HG02852 (cell line): ENCODE measurements at regions not wholly inside any gene's neighbourhood (a gene's known extent, or its start where the extent isn't known, plus 50 kb on each side); places are given as distances from the start of the nearest gene placed in this dataset.
"Not testable (repeated sequence)": the region's sequence is repeated elsewhere in the genome, so short reads cannot be mapped to it uniquely, and the experiment has no call there.

Experiments
- ATAC-seq: cut with Tn5 transposase; IDR thresholded peaks from one replicate; pipeline ENCODE4 v1.9.1; 2021; ENCODE audit warnings: mild to moderate bottlenecking, moderate library complexity; ENCODE audit not compliant: unreplicated experiment

DNA sequence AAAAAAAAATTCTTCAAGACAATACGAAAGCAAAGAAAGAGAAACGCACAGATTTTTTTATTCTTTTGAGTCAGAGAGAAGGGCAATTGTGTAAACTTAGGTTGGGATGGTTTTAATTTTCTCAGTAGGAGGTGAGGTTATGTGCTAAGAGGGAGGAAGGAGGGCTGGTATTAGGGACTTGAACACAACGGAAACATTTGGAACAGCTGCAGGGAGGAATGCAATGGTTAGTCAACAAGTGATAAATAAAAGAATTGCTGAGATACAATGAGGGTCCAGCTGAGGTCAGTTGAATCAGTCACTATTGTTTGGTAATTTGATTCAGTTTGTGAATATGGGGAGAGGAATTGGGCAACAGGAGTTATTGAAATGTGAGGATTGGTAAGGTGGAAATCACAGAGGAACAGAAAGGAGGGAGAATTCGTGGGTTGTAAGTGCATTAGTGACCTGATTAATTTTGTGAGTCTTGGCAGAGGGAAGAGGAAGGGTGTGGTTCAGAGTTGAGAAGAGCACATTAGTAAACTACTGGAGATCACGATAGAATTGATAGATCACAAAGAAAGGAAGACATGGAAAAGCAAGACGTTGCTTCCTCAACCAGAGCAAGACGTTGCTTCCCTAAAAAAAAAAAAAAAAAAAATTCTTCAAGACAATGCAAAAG lies 499.5 kb upstream of the SPRY2 start:
- no peak for ATAC-seq

DNA sequence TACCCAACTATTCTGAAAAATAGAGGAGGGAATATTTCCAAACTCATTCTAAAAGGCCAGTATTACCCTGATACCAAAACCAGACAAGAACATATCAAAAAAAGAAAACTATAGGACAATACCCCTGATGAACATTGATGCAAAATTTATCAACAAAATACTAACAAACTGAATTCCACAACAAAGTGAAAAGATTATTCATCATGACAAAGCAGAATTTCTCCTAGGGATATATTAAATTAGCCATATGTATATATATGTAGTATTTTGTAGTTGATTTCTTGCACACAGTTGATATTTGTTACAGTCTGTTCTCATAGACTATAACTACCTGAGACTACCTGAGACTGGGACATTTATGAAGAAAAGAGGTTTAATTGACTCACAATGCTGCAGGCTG lies 495.0 kb upstream of the SPRY2 start:
- ATAC-seq, result no peak

DNA sequence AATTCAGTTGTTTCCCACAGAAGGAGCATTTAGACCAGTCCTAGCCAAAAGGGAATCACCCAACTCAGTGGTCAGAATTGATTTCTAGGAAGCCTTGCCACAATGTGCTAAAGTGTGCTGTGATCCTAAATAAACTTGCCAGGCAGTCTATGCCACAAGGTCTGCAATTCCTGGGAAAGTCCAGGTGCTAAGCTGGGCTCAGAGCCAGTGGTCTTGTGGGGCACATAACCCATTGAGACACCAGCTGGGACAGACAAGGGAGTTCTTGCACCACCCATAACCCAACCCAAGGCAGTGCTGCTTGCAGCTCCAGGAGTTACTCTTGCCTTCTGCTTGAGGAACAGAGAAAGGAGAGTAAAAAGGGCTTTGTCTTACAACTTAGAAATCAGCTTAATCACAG lies 489.5 kb upstream of the SPRY2 start:
- no peak for ATAC-seq

DNA sequence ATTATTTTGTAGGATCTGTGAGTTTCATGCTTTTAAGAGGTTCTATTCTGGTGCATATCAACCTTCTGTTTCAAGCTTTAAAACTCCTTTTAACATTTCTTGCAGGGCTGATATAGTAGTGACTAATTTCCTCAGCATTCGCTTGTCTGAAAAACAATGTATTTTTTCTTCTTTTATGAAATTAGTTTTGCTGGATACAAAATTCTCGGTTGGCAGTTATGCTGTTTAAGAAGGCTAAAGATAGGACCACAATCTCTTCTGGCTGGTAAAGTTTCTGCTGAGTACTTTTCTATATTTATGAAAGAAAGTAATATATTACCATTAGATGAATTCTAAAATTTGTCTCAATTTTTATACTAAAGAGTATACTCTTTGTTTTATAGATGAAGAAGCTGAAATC lies 487.8 kb upstream of the SPRY2 start:
- no peak for ATAC-seq

DNA sequence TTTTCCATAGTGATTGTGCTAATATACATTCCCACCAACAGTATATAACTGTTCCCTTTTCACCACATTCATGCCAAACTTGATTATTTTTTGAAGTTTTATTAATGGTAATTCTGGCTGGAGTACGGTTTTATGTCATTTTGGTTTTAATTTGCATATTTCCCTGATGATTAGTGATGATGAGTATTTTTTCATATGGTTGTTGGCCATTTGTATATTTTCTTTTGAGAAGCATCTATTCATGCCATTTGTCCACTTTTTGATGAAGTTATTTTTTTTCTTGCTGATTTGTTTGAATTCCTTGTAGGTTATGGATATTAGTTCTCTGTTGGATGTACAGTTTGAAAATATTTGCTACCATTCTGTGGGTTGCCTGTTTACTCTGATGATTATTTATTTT lies 484.4 kb upstream of the SPRY2 start:
- ATAC-seq, result no peak

DNA sequence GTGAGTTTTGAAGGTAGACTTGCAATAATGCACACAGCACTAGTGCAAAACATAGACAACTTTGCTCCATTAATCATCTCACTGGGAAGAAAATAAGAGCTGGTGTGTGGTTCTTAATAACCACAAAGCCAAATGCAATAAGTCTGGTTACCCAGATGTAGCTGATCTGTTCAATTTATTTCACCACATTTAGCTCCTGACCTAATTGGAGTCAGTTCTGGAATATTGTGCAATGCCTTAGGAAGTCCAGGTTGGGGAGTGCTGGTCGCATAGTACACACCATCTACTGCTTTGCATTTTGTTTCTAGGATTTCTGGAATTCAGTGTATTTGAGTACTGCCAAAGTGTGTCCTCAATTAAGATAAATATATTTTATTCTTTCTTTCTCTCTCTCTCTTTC lies 483.3 kb upstream of the SPRY2 start:
- no peak for ATAC-seq

DNA sequence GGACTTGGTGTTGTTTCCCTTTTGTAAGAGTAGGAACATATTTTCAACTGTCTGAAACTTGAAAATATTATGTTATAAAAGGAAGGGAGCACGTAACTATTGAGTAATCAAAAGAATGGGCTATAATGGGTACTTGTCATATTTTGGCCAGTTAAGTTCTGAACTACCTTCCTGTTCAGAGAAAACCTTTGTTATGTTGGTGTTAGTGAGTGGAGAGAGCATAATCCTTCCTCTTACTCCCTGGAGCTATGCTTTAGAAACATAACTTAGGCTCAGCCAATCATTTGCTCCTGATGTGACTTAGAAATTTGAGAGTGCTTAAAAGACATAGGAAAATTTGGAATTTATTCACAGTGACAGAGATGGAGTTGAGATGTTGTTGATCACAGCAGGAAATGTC lies 482.5 kb upstream of the SPRY2 start:
- no peak for ATAC-seq

DNA sequence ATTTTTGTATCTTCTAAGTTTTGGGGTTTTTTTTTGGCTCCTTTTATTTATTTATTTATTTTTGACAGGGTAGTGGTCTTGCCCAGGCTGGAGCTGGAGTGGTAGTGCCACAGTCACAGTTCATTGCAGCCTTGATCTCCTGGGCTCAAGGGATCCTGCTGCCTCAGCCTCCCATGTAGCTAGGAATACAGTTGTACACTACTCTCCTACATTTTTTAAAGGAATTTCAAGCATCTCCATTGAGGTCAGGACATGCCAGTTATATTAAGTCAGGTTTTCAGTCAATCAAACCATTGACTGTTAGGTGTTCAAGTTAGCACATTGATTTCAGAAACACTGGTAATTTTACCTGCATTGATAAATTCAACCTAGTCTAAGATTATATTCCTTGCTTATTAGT lies 480.5 kb upstream of the SPRY2 start:
- no peak for ATAC-seq

DNA sequence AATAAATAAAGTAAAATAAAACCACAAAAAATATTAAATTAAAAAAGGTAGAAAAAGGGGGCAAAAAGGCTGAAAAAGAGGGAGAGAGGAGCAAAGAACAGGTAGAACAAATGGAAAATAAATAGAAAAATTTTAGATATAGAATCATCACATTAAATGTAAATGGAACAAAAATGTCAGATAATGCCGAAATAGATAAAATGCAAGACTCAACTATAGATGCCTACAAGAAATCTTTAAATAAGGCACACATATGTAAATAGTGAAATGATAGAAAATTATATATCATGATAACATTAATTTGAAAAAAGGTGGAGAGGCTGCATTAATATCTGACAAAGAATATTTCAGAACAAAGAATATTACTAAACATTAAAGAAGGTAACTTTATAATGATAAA lies 477.1 kb upstream of the SPRY2 start:
- ATAC-seq, result no peak

DNA sequence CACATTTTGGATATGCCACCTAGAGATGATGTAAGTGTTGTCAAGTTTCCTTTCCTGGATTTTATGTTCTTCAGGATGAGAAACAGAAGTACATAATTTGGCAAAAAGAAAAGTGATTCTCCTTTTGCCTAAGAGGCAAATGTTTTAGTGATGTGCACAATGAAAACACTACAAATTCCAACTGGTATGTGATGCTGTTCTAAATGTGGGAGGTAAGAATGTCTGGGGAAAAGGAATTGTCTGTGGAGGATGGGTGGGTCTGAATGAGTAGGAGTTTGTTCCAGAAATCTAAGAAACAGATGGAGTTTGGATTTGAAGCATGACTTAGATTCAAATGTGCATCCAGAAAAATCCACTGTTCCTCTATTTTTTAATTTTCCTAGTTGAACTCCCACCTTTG lies 473.6 kb upstream of the SPRY2 start:
- no peak for ATAC-seq

DNA sequence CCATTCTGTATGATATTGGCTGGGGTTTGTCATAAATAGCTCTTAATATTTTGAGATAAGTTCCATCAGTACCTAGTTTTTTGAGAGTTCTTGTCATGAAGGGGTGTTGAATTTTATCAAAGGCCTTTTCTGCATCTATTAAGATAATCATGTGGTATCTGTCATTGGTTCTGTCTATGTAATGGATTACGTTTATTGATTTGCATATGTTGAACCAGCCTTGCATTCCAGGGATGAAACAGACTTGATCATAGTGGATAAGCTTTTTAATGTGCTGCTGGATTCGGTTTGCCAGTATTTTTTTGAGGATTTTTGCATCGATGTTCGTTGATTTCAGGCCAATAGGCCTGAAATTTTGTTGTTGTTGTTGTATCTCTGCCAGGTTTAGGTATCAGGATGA lies 469.4 kb upstream of the SPRY2 start:
- ATAC-seq, result not testable (repeated sequence)

DNA sequence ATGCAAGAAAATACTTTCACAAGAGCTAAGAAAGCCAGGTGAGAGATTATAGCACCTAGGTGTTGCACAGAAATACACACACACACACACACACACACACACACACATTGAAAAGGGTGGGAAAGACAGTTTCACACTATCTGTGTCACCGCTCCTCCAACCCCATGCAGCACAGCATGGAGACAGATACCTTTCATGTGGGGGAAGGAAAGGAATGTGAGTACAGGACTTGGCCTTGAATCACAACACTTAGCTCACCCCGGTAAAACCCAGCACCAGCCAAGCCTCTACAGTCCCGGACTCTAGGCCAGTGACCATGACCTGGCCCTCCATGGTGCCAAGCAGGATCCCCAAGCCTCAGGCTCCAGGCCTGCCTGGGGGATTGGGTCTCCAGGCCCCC lies 462.0 kb upstream of the SPRY2 start:
- no peak for ATAC-seq

DNA sequence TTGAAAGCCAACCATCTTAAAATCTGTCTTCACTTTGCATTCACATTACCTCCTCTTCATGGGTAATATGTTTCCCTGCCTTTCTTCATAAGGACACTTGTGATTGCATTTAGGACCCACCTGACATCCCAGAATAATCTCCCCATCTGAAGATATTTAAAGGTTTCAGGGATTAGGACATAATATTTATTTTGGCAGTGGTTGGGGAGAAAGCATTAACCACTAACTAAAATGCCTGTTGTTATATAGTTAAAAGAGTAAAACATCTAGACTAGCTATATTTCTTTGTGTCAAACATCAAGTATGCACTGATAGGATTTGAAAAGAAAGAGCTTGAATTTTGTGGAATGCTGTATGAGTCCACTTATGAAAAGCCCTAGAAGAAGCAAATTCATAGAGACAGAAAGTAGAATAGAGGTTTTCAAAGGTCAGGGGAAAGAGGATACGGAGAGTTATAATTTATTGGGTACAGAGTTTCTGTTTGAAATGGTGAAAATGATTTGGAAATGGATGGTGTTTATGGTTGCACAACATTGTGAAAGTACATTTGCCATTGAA lies 457.7 kb upstream of the SPRY2 start:
- ATAC-seq, result no peak

DNA sequence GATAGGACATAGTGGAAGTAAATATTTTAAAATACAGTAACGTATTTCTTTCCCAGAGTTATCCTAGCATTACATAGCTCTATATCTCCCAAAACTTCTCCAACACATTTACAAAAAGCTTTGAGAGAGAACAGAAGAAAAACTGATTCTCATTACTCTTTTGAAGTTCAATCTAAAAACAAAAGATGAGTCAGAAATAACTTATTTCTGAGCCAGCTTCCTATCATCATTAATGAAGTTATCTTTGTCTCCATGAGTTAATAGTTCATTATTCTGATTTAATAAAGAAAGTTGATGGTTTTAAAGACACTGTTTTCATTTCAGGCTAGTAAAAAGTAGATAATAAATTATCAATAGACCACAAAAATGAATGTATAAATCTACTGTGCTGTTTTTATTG lies 446.7 kb upstream of the SPRY2 start:
- no peak for ATAC-seq

DNA sequence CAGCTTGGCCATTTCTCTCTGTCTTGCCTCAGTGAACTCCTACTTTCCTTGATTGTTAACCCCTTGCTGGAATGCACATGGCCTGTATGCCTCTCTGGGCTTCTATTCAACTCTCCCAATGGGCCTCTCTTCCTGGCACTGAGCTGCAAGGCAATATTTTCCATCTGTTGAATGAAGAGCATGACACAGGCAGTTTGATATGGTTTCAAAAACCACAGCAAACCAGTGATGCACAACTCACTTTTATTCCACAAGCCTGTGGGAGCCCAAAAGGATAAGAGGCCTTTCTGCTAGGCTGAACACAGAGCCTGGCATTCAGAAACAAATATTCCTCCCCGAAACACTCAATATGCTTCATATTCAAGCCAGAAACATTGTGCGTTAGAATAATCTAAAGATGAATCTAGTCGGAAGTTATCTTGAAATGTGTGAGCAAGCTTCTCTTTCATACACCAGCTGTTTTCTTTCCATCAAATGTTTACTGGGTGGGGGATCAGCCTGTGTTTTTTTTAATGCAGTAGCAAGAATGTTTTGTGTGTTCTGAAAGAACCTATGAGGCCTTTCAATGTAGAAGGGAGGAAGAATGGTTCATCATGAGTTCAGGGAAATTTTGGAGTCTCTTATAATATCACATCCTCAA lies 443.1 kb upstream of the SPRY2 start:
- ATAC-seq, result no peak

DNA sequence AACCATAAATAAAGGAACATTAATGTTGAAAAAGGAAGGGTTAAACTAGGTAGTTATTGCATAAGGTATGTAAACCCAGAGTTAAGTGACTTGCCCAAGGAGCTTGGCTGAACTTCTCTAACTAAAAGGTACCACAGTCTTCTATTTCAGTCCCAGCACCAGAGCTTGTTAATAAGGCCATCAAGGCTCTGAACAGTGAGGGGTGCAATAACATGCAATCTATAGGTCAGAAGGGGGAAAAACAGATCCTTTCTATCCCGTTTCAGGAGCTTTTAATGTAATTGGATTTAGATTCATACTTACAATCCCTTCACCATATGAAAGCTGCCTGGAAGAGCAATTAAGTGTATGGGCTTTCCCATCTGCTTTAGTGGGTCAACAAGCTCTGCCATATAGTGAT lies 441.5 kb upstream of the SPRY2 start:
- no peak for ATAC-seq

DNA sequence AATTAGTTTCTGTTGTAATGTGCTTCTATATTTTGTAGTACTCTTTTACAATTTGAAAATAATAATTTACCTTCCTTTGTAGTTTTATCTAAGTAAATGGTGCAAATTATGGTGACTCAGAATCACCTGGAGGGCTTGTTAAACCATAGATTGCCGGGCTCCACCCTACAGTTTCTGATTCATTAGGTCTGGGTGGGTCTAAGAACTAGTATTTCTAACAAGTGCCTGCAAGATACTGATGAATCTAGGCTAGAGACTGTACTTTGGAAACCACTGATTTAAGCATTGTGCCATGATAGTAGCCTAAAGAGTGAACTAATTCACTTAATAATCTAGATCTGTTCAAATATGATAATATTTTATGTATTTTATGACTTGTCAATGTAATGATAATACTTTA lies 437.4 kb upstream of the SPRY2 start:
- ATAC-seq, result no peak

DNA sequence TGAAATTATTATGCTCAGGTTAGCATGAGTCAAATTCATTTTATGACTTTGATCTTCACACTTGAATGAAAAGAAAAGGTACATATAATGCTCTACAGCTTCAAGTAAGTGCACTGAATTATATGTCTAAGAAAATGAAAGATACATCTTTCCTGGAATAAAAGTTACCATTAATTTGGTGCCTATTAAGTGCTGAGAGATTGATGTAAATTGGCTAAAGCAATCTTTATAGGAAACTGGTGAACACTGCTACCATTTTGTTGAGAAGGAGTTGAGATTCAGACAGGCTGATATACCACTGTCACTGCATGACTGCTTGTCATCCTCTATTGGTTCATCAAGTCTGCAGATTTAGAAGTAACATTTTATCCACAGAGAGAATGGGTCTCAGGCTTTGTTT lies 416.8 kb upstream of the SPRY2 start:
- ATAC-seq, result no peak

DNA sequence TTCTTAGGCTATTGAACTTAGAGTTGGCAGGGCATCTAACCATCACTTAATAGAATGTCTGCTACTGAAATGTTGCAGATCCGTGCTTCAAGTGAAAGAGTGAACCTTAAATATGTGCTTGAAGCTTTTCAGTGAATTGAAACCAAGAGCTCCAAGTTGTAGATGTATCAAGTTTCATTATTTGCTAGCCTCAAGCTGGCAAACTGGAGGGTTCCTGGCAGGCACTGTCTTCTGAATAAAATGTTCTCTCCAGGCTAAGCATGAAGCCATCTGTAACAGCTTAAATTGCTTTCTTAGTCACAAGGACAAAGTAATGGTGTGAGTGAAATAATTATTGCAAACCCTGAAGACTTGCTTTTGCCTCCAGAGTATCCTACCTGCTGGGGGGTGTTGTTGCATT lies 415.0 kb upstream of the SPRY2 start:
- no peak for ATAC-seq

DNA sequence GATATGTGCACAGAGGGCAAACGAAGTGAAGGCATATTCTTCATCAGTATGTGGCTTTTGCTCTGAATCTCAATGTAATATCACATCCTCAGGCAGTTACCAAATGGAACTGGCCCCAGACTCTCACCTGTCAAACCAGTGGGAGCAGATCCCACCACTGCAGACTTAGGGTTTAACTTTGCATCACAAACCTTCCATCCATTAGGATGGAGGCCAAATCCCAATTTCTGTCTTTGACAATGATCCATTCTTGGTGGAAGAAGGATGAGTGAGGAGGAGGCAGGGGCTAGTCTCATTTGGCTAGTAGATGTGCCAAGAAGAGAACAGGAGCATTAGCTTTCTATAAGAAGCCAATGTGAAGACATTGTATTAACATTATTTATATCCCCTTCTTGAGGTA lies 413.5 kb upstream of the SPRY2 start:
- no peak for ATAC-seq

DNA sequence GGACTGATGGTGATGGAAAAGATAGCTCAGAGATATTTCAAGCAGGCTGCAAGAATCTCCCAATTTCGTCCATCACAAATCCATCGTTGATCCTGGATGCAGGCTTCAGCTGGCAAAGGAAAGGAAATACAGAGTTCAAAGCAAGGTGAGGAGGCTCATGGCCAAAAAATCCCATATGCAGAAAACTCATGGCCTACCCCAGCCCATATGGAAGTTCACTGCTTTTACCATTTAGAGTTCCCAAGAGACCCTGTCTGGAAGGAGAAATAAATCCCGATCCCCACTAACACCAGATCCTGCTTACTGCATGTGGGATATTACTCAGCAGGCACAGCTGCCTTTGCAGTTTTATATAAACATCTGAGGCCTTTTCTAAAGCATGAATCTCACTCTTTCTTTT lies 412.9 kb upstream of the SPRY2 start:
- no peak for ATAC-seq

DNA sequence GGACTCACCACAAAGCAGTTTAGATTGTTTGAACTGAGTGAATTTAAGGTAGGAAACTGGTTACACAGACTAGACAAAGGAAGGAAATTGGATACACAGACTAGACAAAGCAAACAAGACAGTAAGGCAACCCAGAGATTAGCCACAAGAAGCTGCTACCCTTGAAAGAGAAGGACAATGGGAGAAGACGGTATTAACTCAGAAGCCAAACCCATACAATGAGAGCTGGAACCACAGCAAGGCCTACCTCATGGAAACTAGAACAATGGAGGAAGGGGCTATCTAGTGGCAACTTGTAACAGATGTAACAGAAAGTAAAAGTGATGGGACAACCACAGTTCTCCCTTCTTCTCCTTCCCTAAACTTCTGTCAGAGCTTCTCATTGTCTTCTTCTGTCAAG lies 410.9 kb upstream of the SPRY2 start:
- ATAC-seq, result no peak
